Spleen (tissue), 11 donors: ENCODE measurements at regions not wholly inside any gene's neighbourhood (a gene's known extent, or its start where the extent isn't known, plus 50 kb on each side); places are given as distances from the start of the nearest gene placed in this dataset.

ENCODE experiments used
- DNase-seq: peaks from one replicate; pipeline ENCODE4 v3.0.0-alpha.2; 2020
- H3K27ac ChIP-seq, 8 donors: fragments of 200-600 bp; sonication (generic) in 7 of 8; 1 replicate in 4 of 8; 2 replicates in 4 of 8; pipeline versions ENCODE4 v1.5.0 to v1.8.0; 2016 to 2021; ENCODE audit warnings: inconsistent platforms in 4 of 8, mild to moderate bottlenecking in 4 of 8, moderate library complexity in 1 of 8
- H3K27me3 ChIP-seq, 7 donors: fragments of 200-600 bp; sonication (generic) in 6 of 7; replicated peaks in 1 of 7; 1 replicate in 4 of 7; 2 replicates in 3 of 7; pipeline versions ENCODE4 v1.5.0 to v1.8.0; 2016 to 2021; ENCODE audit warnings: inconsistent platforms in 3 of 7, mild to moderate bottlenecking in 1 of 7
- H3K36me3 ChIP-seq, 6 donors: fragments of 200-600 bp; sonication (generic) in 5 of 6; 1 replicate in 4 of 6; 2 replicates in 2 of 6; pipeline versions ENCODE4 v1.5.0 to v1.8.0; 2016 to 2021; ENCODE audit warnings: inconsistent platforms in 2 of 6
- H3K4me1 ChIP-seq, 6 donors: fragments of 200-600 bp; sonication (generic) in 5 of 6; 1 replicate in 3 of 6; 2 replicates in 3 of 6; pipeline versions ENCODE4 v1.5.0 to v1.8.0; 2016 to 2021; ENCODE audit warnings: inconsistent platforms in 3 of 6
- H3K4me3 ChIP-seq, 8 donors: fragments of 200-600 bp; sonication (generic) in 7 of 8; 1 replicate in 4 of 8; 2 replicates in 4 of 8; pipeline versions ENCODE4 v1.5.0 to v1.8.0; 2016 to 2021; ENCODE audit warnings: inconsistent platforms in 4 of 8, mild to moderate bottlenecking in 4 of 8, moderate library complexity in 2 of 8
- H3K9me3 ChIP-seq, 8 donors: fragments of 200-600 bp; sonication (generic) in 7 of 8; 1 replicate in 4 of 8; 2 replicates in 4 of 8; pipeline versions ENCODE4 v1.5.0 to v1.8.0; 2016 to 2021; ENCODE audit warnings: inconsistent platforms in 4 of 8
- POLR2A ChIP-seq, 3 donors: fragments of 450-650 bp; IDR thresholded peaks; one replicate each; pipeline ENCODE4 v1.5.1; 2017; ENCODE audit warnings: antibody characterized with exemption in 3 of 3, mild to moderate bottlenecking in 1 of 3
- POLR2AphosphoS5 ChIP-seq, 3 donors: sonication (generic); formaldehyde crosslinking; IDR thresholded peaks; one replicate each; pipeline ENCODE4 v1.5.1; 2017; ENCODE audit warnings: antibody characterized with exemption in 3 of 3
- WGBS, 5 donors: extraction: QIAGEN DNeasy Blood & Tissue Kit in 3 of 5; methylation state at CpG; one replicate each; pipeline versions ENCODE4 v1.1.5 to v1.1.7; 2013 to 2018; 5-methylcytosine and 5-hydroxymethylcytosine counted together
- intact Hi-C: fragments of 100-400 bp; cut with DNase I; formaldehyde crosslinking; loops from one replicate; pipeline ENCODE4 v1.15.0; 2023; ENCODE audit warnings: low total_unique reads
- TF ChIP-seq, protein P1 (sequence below), 11 experiments: fragments of 200-600 bp in 7 of 11; fragments of 450-650 bp in 4 of 11; sonication (generic) in 4 of 11; IDR thresholded peaks in 8 of 11; conservative IDR thresholded peaks in 3 of 11; 1 replicate in 7 of 11; 2 replicates in 4 of 11; pipeline versions ENCODE4 v1.4.0 to v1.8.0; 2016 to 2021; ENCODE audit warnings: antibody characterized with exemption in 11 of 11, inconsistent platforms in 4 of 11, mild to moderate bottlenecking in 1 of 11
- donor health status: healthy with polysubstance abuse.
- donor health status: DM: no; HTN: no; CAD: no; lungs with moderate emphysema.
- donor health status: DM: no; HTN: no; CAD: no.
- donor health status: Bipolar disorder and iron deficiency.
- donor health status: healthy.
- donor health status: DM: no; HTN: no; CAD: no.
- donor health status: DM: yes; HTN: yes; CAD: no.

- H3K36me3 ChIP-seq, result no peaks in the 10 kb centered on the region
- DNase-seq, result no peak
- WGBS, 5 donors, result 39 to 85% (median 64%) methylated on average over 2 of the region's 2 CpGs
- H3K4me3 ChIP-seq, result no peak overlapping the region
- intact Hi-C loops, result no loop called here
- no peaks in the 10 kb centered on the region for H3K9me3 ChIP-seq
- no peaks in the 10 kb centered on the region for H3K4me1 ChIP-seq
- TF ChIP-seq POLR2AphosphoS5 (IDR thresholded peaks at IDR 0.05) (no peak), POLR2A (IDR thresholded peaks at IDR 0.05) (no peak)
- TF ChIP-seq, protein P1, sequence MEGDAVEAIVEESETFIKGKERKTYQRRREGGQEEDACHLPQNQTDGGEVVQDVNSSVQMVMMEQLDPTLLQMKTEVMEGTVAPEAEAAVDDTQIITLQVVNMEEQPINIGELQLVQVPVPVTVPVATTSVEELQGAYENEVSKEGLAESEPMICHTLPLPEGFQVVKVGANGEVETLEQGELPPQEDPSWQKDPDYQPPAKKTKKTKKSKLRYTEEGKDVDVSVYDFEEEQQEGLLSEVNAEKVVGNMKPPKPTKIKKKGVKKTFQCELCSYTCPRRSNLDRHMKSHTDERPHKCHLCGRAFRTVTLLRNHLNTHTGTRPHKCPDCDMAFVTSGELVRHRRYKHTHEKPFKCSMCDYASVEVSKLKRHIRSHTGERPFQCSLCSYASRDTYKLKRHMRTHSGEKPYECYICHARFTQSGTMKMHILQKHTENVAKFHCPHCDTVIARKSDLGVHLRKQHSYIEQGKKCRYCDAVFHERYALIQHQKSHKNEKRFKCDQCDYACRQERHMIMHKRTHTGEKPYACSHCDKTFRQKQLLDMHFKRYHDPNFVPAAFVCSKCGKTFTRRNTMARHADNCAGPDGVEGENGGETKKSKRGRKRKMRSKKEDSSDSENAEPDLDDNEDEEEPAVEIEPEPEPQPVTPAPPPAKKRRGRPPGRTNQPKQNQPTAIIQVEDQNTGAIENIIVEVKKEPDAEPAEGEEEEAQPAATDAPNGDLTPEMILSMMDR (IDR thresholded peaks at IDR 0.05 in 8 of 11, conservative IDR thresholded peaks at IDR 0.05 in 3 of 11), result no peak
- H3K27me3 ChIP-seq, result peaks cover 0 to 2% (median 0%) of the 10 kb centered on the region in 7 donors
- H3K27ac ChIP-seq, result no peak overlapping the region
These were observed 97.3 kb downstream of the PPP1R2C start for GRCh38 chrX:42680666-42681065.

DNA sequence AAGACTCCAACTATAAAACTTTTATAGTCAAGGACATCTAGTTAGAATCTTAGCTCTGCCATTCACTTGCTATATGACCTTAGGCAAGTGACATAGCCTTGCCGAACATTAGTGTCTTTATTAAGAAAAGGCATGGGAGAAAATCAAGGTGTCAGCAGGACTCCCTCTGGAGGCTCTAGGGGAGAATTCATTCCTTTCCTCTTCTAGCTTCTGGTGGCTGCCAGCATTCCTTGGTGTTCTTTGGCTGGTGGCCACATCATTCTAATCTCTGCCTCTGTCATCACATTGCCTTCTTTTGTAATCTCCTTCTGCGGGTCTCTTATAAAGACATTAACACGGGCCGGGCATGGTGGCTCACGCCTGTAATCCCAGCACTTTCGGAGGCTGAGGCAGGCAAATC, 99.8 kb downstream of the PPP1R2C start:
- intact Hi-C loops, result no loop called here
- no peaks in the 10 kb centered on the region for H3K9me3 ChIP-seq
- no peak overlapping the region for H3K4me3 ChIP-seq
- WGBS, 5 donors, result 68 to 97% (median 94%) methylated on average over 6 of the region's 6 CpGs
- H3K36me3 ChIP-seq, result no peaks in the 10 kb centered on the region
- no peak for DNase-seq
- no peaks in the 10 kb centered on the region for H3K27me3 ChIP-seq
- no peaks in the 10 kb centered on the region for H3K4me1 ChIP-seq
- TF ChIP-seq, protein P1 (IDR thresholded peaks at IDR 0.05 in 8 of 11, conservative IDR thresholded peaks at IDR 0.05 in 3 of 11), result no peak
- TF ChIP-seq POLR2A (IDR thresholded peaks at IDR 0.05), result no peak
- TF ChIP-seq POLR2AphosphoS5 (IDR thresholded peaks at IDR 0.05), result no peak
- H3K27ac ChIP-seq, result no peak overlapping the region

DNA sequence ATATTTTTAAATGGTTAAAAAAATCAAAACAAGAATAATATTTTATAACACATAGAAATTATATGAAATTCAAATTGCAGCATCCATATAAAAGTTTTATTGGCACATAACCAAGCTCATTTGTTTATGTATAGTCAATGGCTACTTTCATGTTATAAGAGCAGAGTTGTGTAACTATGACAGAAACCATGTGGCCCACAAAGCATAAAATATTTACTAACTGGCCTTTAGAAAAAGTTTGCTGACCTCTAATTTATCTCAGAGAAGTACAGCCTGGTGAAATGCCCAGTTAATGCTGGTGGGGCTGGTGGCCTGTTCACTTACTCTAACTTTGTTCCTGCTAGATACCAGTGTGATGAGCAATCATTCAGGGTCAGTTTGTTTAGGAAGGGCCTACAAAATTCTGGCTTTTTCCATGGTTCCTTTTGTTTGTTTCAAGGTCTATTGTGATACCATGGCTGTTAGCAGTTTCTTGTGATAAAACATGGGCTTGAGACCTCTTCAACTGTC, 104.6 kb downstream of the PPP1R2C start:
- no peaks in the 10 kb centered on the region for H3K27me3 ChIP-seq
- no peak overlapping the region for H3K27ac ChIP-seq
- no peak overlapping the region for H3K4me3 ChIP-seq
- H3K36me3 ChIP-seq, result no peaks in the 10 kb centered on the region
- peaks cover 0 to 13% (median 0%) of the 10 kb centered on the region in 8 donors for H3K9me3 ChIP-seq
- intact Hi-C loops, result no loop called here
- H3K4me1 ChIP-seq, result no peaks in the 10 kb centered on the region
- DNase-seq, result no peak
- TF ChIP-seq, protein P1 (IDR thresholded peaks at IDR 0.05 in 8 of 11, conservative IDR thresholded peaks at IDR 0.05 in 3 of 11), result no peak
- no peak for TF ChIP-seq POLR2A (IDR thresholded peaks at IDR 0.05)
- no peak for TF ChIP-seq POLR2AphosphoS5 (IDR thresholded peaks at IDR 0.05)

GRCh38 chrX:42664680-42665079, 113.3 kb downstream of the PPP1R2C start:
- H3K27ac ChIP-seq, result no peak overlapping the region
- H3K4me3 ChIP-seq, result no peak overlapping the region
- 57 to 79% (median 68%) methylated on average over 3 of the region's 3 CpGs for WGBS, 5 donors
- H3K27me3 ChIP-seq, result no peaks in the 10 kb centered on the region
- peaks cover 0 to 4% (median 0%) of the 10 kb centered on the region in 8 donors for H3K9me3 ChIP-seq
- no peaks in the 10 kb centered on the region for H3K4me1 ChIP-seq
- intact Hi-C loops, result no loop called here
- DNase-seq, result no peak
- TF ChIP-seq, protein P1 (IDR thresholded peaks at IDR 0.05 in 8 of 11, conservative IDR thresholded peaks at IDR 0.05 in 3 of 11), result no peak
- no peak for TF ChIP-seq POLR2AphosphoS5 (IDR thresholded peaks at IDR 0.05)
- no peak for TF ChIP-seq POLR2A (IDR thresholded peaks at IDR 0.05)
- H3K36me3 ChIP-seq, result no peaks in the 10 kb centered on the region
